Mesothelial cell of epicardium (in vitro differentiated cells): ENCODE measurements at regions not wholly inside any gene's neighbourhood (a gene's known extent, or its start where the extent isn't known, plus 50 kb on each side); places are given as distances from the start of the nearest gene placed in this dataset.

Source experiments
- DNase-seq, 2 experiments: peaks; one replicate each; pipeline ENCODE4 v3.0.0; 2021; ENCODE audit warnings: low spot score in 2 of 2; ENCODE audit not compliant: unreplicated experiment in 2 of 2
- H3K27ac Mint-ChIP-seq: 2 replicates; pipeline ENCODE4 v1.8.0; 2021; ENCODE audit warnings: mixed read lengths
- H3K27me3 Mint-ChIP-seq: 2 replicates; pipeline ENCODE4 v1.8.0; 2021; ENCODE audit warnings: low read depth, mixed read lengths
- H3K36me3 Mint-ChIP-seq: 2 replicates; pipeline ENCODE4 v1.8.0; 2021; ENCODE audit warnings: mixed read lengths
- H3K4me1 Mint-ChIP-seq: 2 replicates; pipeline ENCODE4 v1.8.0; 2021; ENCODE audit warnings: mixed read lengths
- H3K4me3 Mint-ChIP-seq: 2 replicates; pipeline ENCODE4 v1.8.0; 2021; ENCODE audit warnings: mild to moderate bottlenecking, moderate library complexity, mixed read lengths
- H3K9me3 Mint-ChIP-seq: 2 replicates; pipeline ENCODE4 v1.8.0; 2021; ENCODE audit warnings: mixed read lengths
- TF ChIP-seq, protein P1 (sequence below): fragments of 200-600 bp; sonication (generic); IDR thresholded peaks from one replicate; pipeline ENCODE4 v1.5.0; 2021; ENCODE audit warnings: antibody characterized with exemption; ENCODE audit not compliant: unreplicated experiment

DNA sequence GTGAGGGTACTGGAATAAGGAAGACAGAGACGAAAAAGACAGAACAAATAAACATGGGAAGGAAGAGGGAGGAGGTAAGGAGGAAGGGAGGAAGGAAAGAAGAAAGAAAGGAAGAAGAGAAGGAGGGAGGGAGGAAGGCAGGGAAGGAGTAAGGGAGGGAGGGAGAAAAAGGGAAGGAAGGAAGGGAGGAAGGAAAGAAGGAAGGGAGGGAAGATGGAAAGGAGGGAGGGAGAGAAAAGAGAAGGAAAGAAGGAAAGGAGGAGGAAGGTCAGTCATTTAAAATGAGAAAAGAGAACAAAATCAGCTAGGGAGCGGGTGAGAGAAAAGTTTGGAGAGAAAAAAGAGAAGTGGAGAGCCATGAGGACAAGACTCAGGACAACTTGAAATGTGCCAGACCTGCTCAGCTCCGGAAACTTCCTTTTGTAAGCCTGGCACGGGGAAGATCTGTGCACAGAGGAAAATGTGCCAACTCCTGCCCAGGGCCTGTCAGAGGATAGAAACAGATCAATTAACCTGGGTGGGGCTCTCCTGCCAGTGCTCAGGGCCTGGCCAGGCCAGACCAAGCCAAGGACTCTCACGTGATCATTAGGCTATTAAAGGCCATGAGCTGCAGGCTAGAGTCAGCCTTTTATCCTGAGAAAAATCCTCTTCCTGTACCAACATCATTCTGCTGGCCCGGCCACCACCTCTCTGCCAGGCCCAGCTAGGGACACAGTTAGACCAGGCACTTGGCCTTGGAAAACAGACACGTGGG, 50.1 kb upstream of the BCL6 start:
- peaks cover 5% of the 10 kb centered on the region for H3K4me1 Mint-ChIP-seq
- H3K27ac Mint-ChIP-seq: no peak overlapping the region
- no peaks in the 10 kb centered on the region for H3K36me3 Mint-ChIP-seq
- DNase-seq: no peak
- H3K4me3 Mint-ChIP-seq: no peak overlapping the region
- peaks cover 4% of the 10 kb centered on the region for H3K9me3 Mint-ChIP-seq
- no peaks in the 10 kb centered on the region for H3K27me3 Mint-ChIP-seq
- TF ChIP-seq, protein P1, sequence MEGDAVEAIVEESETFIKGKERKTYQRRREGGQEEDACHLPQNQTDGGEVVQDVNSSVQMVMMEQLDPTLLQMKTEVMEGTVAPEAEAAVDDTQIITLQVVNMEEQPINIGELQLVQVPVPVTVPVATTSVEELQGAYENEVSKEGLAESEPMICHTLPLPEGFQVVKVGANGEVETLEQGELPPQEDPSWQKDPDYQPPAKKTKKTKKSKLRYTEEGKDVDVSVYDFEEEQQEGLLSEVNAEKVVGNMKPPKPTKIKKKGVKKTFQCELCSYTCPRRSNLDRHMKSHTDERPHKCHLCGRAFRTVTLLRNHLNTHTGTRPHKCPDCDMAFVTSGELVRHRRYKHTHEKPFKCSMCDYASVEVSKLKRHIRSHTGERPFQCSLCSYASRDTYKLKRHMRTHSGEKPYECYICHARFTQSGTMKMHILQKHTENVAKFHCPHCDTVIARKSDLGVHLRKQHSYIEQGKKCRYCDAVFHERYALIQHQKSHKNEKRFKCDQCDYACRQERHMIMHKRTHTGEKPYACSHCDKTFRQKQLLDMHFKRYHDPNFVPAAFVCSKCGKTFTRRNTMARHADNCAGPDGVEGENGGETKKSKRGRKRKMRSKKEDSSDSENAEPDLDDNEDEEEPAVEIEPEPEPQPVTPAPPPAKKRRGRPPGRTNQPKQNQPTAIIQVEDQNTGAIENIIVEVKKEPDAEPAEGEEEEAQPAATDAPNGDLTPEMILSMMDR: no peak

DNA sequence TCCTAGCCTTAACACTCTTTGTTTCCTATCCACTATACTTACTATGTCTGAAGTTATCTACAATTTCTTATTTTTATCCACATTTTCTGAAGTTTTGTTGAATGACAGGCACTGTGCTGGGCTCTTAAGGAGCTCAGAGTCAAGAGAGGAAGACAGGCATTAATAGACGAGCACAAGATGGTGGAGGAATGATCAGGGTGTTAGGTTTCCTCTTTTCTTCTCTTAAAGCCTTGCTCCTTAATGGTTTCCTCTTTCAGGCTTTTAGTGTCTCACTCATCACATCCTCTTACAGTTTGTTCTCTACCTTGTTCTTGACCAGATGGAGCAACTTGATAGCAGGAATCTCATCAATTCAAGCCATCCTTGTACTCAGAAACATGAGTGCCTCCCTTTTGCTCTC, 52.9 kb upstream of the BCL6 start:
- Mint-ChIP-seq H3K9me3 (peaks cover 4% of the 10 kb centered on the region), H3K27me3 (no peaks in the 10 kb centered on the region), H3K36me3 (no peaks in the 10 kb centered on the region), H3K4me1 (peaks cover 2% of the 10 kb centered on the region), H3K27ac (no peak overlapping the region), H3K4me3 (no peak overlapping the region)
- DNase-seq: no peak
- TF ChIP-seq, protein P1: no peak

DNA sequence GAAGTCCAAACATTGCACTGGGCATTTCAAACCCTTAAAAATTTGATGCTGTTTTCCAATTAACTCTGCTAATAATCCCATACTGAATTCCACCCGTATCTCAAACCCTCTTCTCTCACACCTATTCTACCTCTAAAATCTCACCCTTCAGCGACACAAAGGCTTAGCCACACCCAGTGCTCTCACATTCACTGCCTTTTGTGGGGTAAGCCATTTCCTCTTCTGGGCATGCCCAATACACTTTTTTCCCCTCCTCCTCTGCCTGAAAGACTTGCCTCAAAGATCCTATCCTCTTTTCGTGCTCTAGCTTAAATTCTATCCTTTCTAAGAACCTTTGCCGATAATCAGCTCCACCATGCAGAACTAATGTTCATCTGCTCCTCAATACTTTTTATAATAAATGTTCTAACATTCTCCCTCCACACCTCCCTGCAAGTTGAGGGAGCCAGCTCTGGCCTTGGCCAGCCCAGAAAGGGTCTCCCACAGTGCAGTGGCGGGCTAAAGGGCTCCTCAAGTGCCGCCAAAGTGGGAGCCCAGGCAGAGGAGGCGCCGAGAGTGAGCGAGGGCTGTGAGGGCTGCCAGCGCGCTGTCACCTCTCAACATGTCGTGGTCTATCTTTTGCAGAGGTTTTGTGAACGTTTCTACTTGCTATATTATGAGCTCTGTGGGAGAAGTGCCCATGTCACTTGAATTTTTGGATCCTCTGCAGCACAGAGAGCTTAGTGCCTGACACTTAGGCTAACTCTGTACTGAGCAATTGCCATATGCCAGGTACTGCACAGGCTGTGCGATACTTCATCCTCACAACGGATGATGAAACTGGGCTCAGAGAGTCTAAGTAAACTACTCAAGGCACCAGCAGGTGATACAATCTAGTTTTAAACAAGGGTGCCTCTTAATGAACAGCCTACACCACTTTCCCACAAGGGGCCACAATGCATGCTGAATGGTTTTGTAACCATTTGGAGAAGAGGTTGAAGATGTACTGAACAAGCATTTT, 53.6 kb upstream of the BCL6 start:
- H3K4me1 Mint-ChIP-seq: peaks cover 2% of the 10 kb centered on the region
- H3K36me3 Mint-ChIP-seq: no peaks in the 10 kb centered on the region
- no peak overlapping the region for H3K27ac Mint-ChIP-seq
- H3K27me3 Mint-ChIP-seq: no peaks in the 10 kb centered on the region
- H3K9me3 Mint-ChIP-seq: peaks cover 4% of the 10 kb centered on the region
- DNase-seq: no peak
- H3K4me3 Mint-ChIP-seq: no peak overlapping the region
- TF ChIP-seq, protein P1: no peak

DNA sequence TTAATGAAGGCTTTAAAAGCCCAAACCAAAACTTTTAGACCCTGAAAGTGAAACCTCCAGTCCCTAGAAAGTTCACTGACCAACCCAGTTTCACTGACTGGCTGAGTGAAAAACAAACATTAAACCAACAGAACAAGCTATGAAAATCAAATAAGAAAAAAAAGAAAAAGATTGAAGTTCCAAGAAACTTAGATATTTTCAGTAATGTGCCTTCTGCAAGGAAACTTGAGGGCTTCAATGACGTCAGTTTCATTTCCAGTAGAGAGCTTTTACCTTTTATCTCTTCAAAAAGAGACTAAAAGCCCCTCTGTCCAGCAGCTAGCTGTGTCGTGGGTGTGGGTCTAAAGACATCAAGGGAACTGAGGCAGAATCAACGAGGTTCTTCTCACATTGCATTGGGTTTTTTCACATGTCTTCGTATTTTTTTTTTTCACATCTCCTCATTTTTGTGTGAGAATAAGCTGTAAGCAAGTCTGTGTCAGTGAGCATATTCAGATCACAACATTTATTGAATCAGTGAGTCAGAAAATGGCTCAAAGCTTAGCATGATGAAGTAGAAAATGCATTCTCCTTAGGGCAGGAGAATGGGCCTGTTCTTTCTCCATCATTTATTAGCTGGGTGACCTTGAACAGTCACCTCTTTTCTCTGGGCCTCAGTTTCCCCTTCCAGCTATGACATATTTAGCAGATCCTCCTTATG, 54.8 kb upstream of the BCL6 start:
- no peaks in the 10 kb centered on the region for H3K27me3 Mint-ChIP-seq
- TF ChIP-seq, protein P1: no peak
- no peaks in the 10 kb centered on the region for H3K36me3 Mint-ChIP-seq
- no peak for DNase-seq
- H3K9me3 Mint-ChIP-seq: peaks cover 4% of the 10 kb centered on the region
- H3K4me1 Mint-ChIP-seq: peaks cover 2% of the 10 kb centered on the region
- H3K27ac Mint-ChIP-seq: no peak overlapping the region
- H3K4me3 Mint-ChIP-seq: no peak overlapping the region

DNA sequence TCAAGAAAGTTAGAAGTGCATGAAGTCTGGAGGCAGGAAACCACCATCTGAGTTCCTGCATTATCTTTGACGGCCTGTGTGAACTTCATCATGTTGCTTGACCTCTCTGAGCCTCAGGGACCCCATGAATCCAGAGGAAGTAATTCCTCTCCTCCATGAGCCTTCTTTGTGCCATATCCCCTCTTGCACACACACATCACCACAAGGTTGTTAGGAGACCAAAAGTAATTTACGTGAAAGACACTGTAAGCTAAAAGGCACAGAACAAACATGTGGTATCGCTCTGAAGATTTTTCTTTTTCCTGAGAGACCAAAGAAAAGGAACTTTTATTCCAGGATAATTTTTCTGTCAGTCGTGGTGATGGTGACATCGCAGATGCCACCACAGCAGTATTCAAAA, 55.9 kb upstream of the BCL6 start:
- TF ChIP-seq, protein P1: no peak
- DNase-seq: no peak
- no peaks in the 10 kb centered on the region for H3K27me3 Mint-ChIP-seq
- H3K4me1 Mint-ChIP-seq: peaks cover 2% of the 10 kb centered on the region
- H3K27ac Mint-ChIP-seq: no peak overlapping the region
- no peak overlapping the region for H3K4me3 Mint-ChIP-seq
- no peaks in the 10 kb centered on the region for H3K36me3 Mint-ChIP-seq
- H3K9me3 Mint-ChIP-seq: peaks cover 12% of the 10 kb centered on the region
